ENCODE measurements at regions not wholly inside any gene's neighbourhood (a gene's known extent, or its start where the extent isn't known, plus 50 kb on each side); places are given as distances from the start of the nearest gene placed in this dataset.
"Not testable (repeated sequence)": the region's sequence is repeated elsewhere in the genome, so short reads cannot be mapped to it uniquely, and the experiment has no call there.

- DNase-seq, result no peak
These were observed 366.6 kb downstream of the PREX1 start for GRCh38 chr20:48461091-48461734.

- DNase-seq, result no peak
These were observed 367.1 kb downstream of the PREX1 start for GRCh38 chr20:48460681-48461080.

GRCh38 chr20:48459722-48460395 is 367.9 kb downstream of the PREX1 start:
- DNase-seq, result no peak

GRCh38 chr20:48458601-48459385 is 369.0 kb downstream of the PREX1 start:
- no peak for DNase-seq

GRCh38 chr20:48458003-48458377 is 369.8 kb downstream of the PREX1 start:
- no peak for DNase-seq

GRCh38 chr20:48457193-48458002 is 370.4 kb downstream of the PREX1 start:
- DNase-seq, result peak; percentile 90

- peak; percentile 91 for DNase-seq
These were observed 371.2 kb downstream of the PREX1 start for GRCh38 chr20:48456366-48457192.

GRCh38 chr20:48455651-48456365 is 372.0 kb downstream of the PREX1 start:
- DNase-seq, result peak; percentile 95

GRCh38 chr20:48454671-48455490 is 372.9 kb downstream of the PREX1 start:
- peak; percentile 33 for DNase-seq

- no peak for DNase-seq
These were observed 374.2 kb downstream of the PREX1 start for GRCh38 chr20:48453477-48454093.

GRCh38 chr20:48451401-48451800 is 376.4 kb downstream of the PREX1 start:
- no peak for DNase-seq

GRCh38 chr20:48448666-48449600 is 378.9 kb downstream of the PREX1 start:
- no peak for DNase-seq

GRCh38 chr20:48447456-48447855 is 380.3 kb downstream of the PREX1 start:
- DNase-seq, result no peak

- DNase-seq, result no peak
These were observed 382.0 kb downstream of the PREX1 start for GRCh38 chr20:48445827-48446226.

GRCh38 chr20:48444249-48444648 is 383.6 kb downstream of the PREX1 start:
- DNase-seq, result no peak

- no peak for DNase-seq
These were observed 386.9 kb downstream of the PREX1 start for GRCh38 chr20:48440916-48441315.

- DNase-seq, result not testable (repeated sequence)
These were observed 387.5 kb downstream of the PREX1 start for GRCh38 chr20:48440261-48440660.

GRCh38 chr20:48437146-48437545 is 390.7 kb downstream of the PREX1 start:
- no peak for DNase-seq

GRCh38 chr20:48436609-48437008 is 391.2 kb downstream of the PREX1 start:
- DNase-seq, result not testable (repeated sequence)
